ENCODE measurements at regions not wholly inside any gene's neighbourhood (a gene's known extent, or its start where the extent isn't known, plus 50 kb on each side); places are given as distances from the start of the nearest gene placed in this dataset.

- TF ChIP-seq PRDM10 (CRISPR knock-in tag; IDR thresholded peaks at IDR 0.05; ENCODE audit: low read depth) (no peak), CTCF (CRISPR knock-in tag; IDR thresholded peaks at IDR 0.05) (no peak), SP2 (CRISPR knock-in tag; IDR thresholded peaks at IDR 0.05) (no peak), BATF2 (CRISPR knock-in tag; IDR thresholded peaks at IDR 0.05) (no peak), ELF1 (CRISPR knock-in tag; IDR thresholded peaks at IDR 0.05) (no peak), ZNF790 (CRISPR knock-in tag; IDR thresholded peaks at IDR 0.05; ENCODE audit: borderline replicate concordance) (no peak), POLR2AphosphoS5 (IDR thresholded peaks at IDR 0.05; ENCODE audit: low read depth, low read length) (no peak), SYNCRIP (IDR thresholded peaks at IDR 0.05; ENCODE audit: insufficient read depth, low read depth, low read length) (no peak)
Observed at GRCh38 chr2:77629539-77629938, 107.4 kb upstream of the LRRTM4 start.

Measured in HepG2 (cell line).